Activated naive CD4-positive, alpha-beta T cell treated with anti-CD3 and anti-CD28 coated beads, Interleukin-2, amount 10 ng/mL, durations not matched to agents 7 days and 5 days (primary cell): ENCODE measurements at regions not wholly inside any gene's neighbourhood (a gene's known extent, or its start where the extent isn't known, plus 50 kb on each side); places are given as distances from the start of the nearest gene placed in this dataset.

ENCODE experiments used
- CTCF ChIA-PET: fragments of 350-600 bp; sonication (Branson Sonifier 250); formaldehyde crosslinking; loops from one replicate; lab custom pipeline; 2021; ENCODE audit warnings: antibody characterized with exemption; lab: Charles Lee
- DNase-seq: peaks from one replicate; pipeline ENCODE4 v3.0.0-alpha.2; 2020
- H3K27ac Mint-ChIP-seq: one replicate; pipeline ENCODE4 v1.8.0; 2021; ENCODE audit warnings: mild to moderate bottlenecking, moderate library complexity, mixed read lengths
- H3K27me3 Mint-ChIP-seq: one replicate; pipeline ENCODE4 v1.8.0; 2021; ENCODE audit warnings: mild to moderate bottlenecking, mixed read lengths
- H3K36me3 Mint-ChIP-seq: one replicate; pipeline ENCODE4 v1.8.0; 2021; ENCODE audit warnings: mixed read lengths
- H3K4me1 Mint-ChIP-seq: one replicate; pipeline ENCODE4 v1.8.0; 2021; ENCODE audit warnings: mixed read lengths
- H3K4me3 Mint-ChIP-seq: one replicate; pipeline ENCODE4 v1.8.0; 2021; ENCODE audit warnings: mild to moderate bottlenecking, moderate library complexity, mixed read lengths
- H3K9me3 Mint-ChIP-seq: one replicate; pipeline ENCODE4 v1.8.0; 2021; ENCODE audit warnings: mixed read lengths

DNA sequence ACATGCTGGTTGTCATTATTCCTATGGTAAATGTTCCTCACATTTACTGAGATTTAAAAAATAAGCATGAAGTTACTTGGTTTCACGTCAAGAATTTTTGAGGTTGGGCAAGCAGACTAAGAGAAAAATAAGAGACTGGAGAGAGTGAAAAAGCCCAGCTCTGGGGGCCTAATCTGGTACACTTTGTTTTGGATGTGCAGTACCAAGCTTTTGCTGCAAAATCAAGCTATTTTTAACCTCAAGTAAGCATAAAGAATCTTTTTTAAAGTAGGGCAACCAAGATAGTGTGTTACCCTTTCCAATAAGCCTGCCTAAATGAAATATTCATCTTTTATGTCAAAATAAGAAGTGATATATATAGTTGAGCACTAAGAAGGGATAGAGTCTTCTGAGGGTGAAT, 79.4 kb upstream of the ARHGAP20 start:
- Mint-ChIP-seq H3K4me3 (no peak overlapping the region), H3K9me3 (no peaks in the 10 kb centered on the region), H3K4me1 (no peaks in the 10 kb centered on the region), H3K36me3 (no peaks in the 10 kb centered on the region), H3K27ac (no peak overlapping the region), H3K27me3 (no peaks in the 10 kb centered on the region)
- CTCF ChIA-PET, result no interaction called here
- DNase-seq, result no peak

DNA sequence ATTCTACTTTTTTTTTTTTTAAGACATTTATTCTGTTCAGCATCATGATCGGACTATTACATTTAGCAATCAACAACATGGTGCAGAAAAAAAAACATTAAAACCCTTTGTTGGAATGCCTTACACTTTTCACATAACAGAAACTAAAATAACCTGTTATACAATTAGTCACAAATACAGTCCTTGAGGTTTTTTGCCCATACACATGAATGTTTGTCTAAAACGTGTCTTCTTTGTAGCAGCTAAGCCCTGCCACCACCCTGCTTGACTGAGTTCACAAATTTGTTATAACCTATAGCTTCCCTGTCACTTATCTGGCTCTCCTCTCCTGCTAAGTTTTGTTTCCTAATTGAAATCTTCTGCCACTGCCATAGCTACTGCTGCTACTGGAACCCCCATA, 75.4 kb upstream of the ARHGAP20 start:
- CTCF ChIA-PET, result no interaction called here
- no peak overlapping the region for H3K4me3 Mint-ChIP-seq
- H3K9me3 Mint-ChIP-seq, result peaks cover 4% of the 10 kb centered on the region

DNA sequence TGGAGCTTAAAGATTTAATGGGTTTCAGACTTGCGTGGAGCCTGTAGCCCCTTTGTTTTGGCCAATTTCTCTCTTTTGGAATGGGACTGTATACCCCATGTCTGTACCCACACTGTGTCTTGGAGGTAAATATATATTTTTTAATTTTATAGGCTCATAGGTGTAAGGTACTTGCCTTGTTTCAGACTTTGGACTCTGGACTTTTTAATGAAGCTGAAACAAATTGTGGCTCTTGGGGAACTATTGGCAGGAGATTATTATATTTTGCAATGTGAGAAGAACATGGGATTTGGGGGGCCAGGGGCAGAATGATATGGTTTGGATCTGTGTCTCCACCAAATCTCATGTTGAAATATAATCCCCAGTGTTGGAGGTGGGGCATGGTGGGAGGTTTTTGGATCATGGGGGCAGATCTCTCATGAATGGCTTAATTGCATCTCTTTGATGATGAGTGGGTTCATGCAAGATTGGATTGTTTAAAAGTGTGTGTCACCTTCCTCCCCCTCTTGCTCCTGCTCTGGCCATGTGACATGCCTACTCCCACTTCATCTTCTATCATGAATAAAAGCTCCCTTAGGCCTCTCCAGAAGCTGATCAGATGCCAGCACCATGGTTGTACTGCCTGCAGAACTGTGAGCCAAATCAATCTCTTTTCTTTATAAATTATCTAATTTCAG, 74.1 kb upstream of the ARHGAP20 start:
- Mint-ChIP-seq H3K27ac (no peak overlapping the region), H3K36me3 (no peaks in the 10 kb centered on the region), H3K9me3 (peaks cover 4% of the 10 kb centered on the region), H3K27me3 (no peaks in the 10 kb centered on the region), H3K4me3 (no peak overlapping the region), H3K4me1 (no peaks in the 10 kb centered on the region)
- CTCF ChIA-PET, result no interaction called here
- no peak for DNase-seq

More for the DNA sequence above, 75.4 kb upstream of the ARHGAP20 start:
- Mint-ChIP-seq H3K36me3 (no peaks in the 10 kb centered on the region), H3K27me3 (no peaks in the 10 kb centered on the region), H3K4me1 (no peaks in the 10 kb centered on the region), H3K27ac (no peak overlapping the region)
- DNase-seq, result no peak

DNA sequence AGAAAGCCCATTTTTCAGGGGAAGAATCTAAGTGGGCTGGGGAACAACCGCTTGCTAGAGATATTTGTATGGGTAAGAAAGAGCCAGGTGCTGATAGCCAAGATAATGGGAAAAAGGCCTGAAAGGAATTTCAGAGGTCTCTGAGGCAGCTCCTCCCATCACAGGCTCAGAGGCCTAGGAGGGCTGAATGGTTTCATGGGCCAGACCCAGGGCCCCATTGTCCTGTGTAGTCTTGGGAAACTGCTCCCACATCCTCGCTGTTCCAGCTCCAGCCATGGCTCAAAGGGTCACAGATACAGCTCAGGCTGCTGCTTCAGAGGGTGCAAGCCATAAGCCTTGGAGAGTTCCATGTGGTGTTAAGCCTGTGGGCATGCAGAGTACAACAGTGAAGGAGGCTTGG, 73.2 kb upstream of the ARHGAP20 start:
- Mint-ChIP-seq H3K36me3 (no peaks in the 10 kb centered on the region), H3K4me1 (no peaks in the 10 kb centered on the region), H3K27ac (no peak overlapping the region), H3K27me3 (no peaks in the 10 kb centered on the region), H3K4me3 (no peak overlapping the region), H3K9me3 (peaks cover 4% of the 10 kb centered on the region)
- CTCF ChIA-PET, result no interaction called here
- no peak for DNase-seq

DNA sequence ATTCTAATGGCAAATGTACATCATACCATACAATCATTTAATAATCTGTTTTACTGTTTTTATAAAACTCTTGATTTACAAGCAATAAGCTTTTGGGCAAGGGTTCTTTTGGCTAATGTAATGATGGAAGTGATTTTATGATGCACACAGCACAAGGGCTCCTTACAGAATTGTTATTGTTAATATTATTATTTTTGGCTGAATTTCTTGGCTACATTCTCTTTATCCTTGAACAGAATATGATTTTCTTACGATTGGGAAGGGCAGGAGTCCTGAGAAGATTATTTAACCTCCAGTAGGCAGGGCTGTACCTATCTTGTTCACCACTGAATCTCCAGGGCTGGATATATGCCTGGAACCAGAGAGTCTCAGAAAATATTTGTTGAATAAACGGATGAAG, 70.4 kb upstream of the ARHGAP20 start:
- Mint-ChIP-seq H3K4me3 (no peak overlapping the region), H3K9me3 (peaks cover 4% of the 10 kb centered on the region), H3K36me3 (no peaks in the 10 kb centered on the region), H3K27ac (no peak overlapping the region), H3K4me1 (no peaks in the 10 kb centered on the region), H3K27me3 (no peaks in the 10 kb centered on the region)
- no peak for DNase-seq
- CTCF ChIA-PET, result interaction anchor here (0.6 kb wide), 1 partner anchor 302 kb away, joined by 4 read pairs; no protein-coding TSS in a partner anchor

DNA sequence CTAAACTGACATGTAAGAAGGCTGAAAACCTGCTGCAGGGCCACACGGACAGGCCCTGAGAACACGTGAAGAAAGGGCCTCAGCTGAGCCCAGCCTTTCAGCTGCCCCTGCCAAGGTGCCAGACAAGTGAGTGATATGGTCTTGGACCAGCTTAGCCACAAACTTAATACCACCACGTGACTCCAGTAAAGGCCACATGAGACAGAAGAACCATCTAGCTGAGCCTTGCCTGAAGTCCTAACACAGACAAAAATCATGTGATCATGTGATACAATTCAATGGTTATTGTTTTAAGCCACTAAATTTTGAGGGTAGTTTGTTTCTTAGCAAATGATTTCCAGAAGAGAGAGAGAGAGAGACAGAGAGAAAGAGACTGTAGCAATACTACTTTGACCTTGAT, 66.9 kb upstream of the ARHGAP20 start:
- no peaks in the 10 kb centered on the region for H3K4me1 Mint-ChIP-seq
- DNase-seq, result no peak
- H3K27me3 Mint-ChIP-seq, result no peaks in the 10 kb centered on the region
- H3K4me3 Mint-ChIP-seq, result no peak overlapping the region
- H3K9me3 Mint-ChIP-seq, result no peaks in the 10 kb centered on the region
- H3K36me3 Mint-ChIP-seq, result no peaks in the 10 kb centered on the region
- H3K27ac Mint-ChIP-seq, result no peak overlapping the region
- CTCF ChIA-PET, result no interaction called here

DNA sequence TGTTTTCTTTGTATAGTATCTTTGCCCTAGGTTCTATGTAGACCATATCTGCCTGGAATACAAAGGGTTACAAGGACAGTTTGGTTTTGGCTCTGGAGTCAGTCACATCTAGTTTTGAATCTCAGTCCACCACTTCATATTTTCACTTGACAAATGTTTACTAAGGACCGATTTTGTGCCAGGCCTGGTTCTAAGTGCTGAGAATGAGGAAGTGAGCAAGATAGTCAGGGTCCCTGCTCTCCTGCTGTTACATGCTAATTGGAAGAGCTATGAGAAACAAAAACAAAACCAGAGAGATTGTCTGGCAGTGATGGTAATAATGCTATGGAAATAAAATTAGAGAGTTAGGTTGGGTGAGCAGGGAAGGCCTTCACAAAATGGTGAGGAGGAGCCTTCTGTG, 66.1 kb upstream of the ARHGAP20 start:
- H3K36me3 Mint-ChIP-seq, result no peaks in the 10 kb centered on the region

DNA sequence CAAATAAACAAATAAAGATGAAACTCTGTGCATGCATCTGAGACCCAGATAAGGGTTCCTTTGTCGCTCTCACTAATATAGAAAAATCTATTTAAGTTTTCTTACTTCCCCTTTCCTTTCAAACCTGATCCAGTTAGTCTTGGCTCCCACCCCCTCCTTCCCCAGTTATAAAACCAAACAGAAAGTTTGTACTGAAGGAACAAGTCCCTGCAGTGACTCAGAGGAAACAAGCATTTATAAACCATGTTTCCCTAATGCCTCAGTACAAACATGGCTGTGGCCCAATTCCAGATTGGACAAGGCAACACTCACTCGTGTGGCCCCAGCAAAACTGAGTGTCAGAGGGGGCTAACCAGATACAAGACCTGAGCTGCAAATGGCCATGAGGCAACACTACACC, 65.5 kb upstream of the ARHGAP20 start:
- Mint-ChIP-seq H3K36me3 (no peaks in the 10 kb centered on the region), H3K27me3 (no peaks in the 10 kb centered on the region), H3K9me3 (no peaks in the 10 kb centered on the region), H3K4me3 (no peak overlapping the region), H3K27ac (no peak overlapping the region), H3K4me1 (no peaks in the 10 kb centered on the region)
- CTCF ChIA-PET, result no interaction called here
- DNase-seq, result no peak

More for the DNA sequence above, 66.1 kb upstream of the ARHGAP20 start:
- CTCF ChIA-PET, result no interaction called here
- no peaks in the 10 kb centered on the region for H3K9me3 Mint-ChIP-seq
- no peaks in the 10 kb centered on the region for H3K4me1 Mint-ChIP-seq
- DNase-seq, result no peak
- H3K27ac Mint-ChIP-seq, result no peak overlapping the region
- H3K4me3 Mint-ChIP-seq, result no peak overlapping the region
- no peaks in the 10 kb centered on the region for H3K27me3 Mint-ChIP-seq

DNA sequence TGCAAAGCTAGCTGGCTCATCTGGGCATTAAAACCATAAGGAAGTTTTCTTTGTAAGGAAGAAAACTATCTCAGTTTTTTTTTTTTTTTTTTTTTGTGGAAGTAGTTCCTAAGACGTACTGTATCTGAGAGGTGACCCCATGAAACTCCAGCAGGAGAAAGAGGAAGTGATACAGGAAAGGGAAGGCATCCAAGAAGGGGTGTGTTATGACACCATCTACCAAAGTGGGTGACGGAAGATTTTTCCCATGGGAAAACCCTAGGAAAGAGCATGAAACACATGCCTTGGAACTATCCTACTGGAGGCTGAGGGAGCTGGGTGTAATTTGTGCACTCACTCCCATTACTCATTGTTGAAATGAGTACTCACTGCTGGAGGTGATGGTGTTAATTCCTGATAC, 63.8 kb upstream of the ARHGAP20 start:
- Mint-ChIP-seq H3K4me3 (no peak overlapping the region), H3K4me1 (no peaks in the 10 kb centered on the region), H3K27ac (no peak overlapping the region), H3K27me3 (no peaks in the 10 kb centered on the region), H3K36me3 (no peaks in the 10 kb centered on the region), H3K9me3 (no peaks in the 10 kb centered on the region)
- DNase-seq, result no peak
- CTCF ChIA-PET, result no interaction called here

DNA sequence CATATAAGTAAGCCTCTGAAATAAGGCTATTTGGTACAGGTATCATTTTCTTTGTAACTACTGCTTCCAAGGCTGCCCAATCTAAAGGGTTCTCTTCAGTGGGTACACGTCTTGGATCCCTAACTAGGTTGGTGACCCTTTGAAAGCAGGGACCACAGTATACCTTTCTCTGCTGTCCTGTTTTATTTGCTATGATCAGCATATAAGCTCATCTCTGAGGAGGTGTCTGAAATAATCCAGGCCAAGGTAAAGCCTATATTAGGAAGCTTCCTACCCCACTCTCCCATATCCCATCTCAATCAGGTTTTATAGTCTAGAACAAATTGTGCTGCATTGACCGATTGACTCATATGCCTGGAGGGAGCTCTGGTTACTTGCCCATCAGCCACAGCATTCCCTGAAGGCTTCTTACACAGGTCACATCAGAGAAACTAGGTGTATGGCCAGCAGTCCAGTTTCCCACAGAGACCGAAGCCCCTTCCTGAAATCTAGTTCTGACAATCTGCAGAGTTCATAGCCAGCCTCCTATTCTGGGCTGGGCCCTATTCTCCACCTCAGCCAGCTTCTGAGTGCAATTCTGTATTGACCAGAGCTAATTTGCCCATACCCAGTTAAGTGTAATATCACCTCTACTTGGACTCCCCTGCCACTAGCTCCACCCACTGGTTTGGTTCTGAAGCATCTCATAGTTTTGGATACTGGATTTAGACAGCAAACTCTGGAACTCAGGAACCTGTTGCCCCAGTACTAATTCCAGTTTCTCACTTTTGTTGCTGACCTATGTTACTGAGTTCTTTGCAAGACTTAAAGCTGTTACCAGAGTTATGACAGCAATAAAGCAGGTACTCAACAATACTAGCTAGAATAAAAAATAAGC, 62.1 kb upstream of the ARHGAP20 start:
- H3K4me3 Mint-ChIP-seq, result no peak overlapping the region
- H3K9me3 Mint-ChIP-seq, result no peaks in the 10 kb centered on the region
- H3K4me1 Mint-ChIP-seq, result peaks cover 3% of the 10 kb centered on the region
- DNase-seq, result no peak
- no peaks in the 10 kb centered on the region for H3K27me3 Mint-ChIP-seq
- no peaks in the 10 kb centered on the region for H3K36me3 Mint-ChIP-seq
- CTCF ChIA-PET, result no interaction called here
- H3K27ac Mint-ChIP-seq, result no peak overlapping the region

DNA sequence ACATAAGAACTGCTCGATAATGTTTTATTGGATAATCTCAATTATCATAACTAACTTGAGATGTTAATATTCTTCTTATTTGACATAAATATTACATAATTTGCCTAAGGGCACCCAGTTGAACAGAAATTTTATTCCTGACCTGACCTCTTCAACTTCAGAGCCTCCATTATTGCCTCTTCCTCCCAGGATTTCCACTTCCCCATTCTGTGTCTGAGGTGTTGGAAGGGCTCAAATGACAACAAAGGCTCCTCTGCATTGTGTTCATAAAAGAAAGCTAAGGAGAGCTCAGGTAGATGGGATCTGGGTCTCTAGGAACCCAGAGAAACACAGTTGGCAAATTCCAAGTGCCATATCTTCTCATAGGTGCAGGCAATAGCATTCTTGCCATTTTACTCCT, 61.2 kb upstream of the ARHGAP20 start:
- Mint-ChIP-seq H3K9me3 (no peaks in the 10 kb centered on the region), H3K4me3 (no peak overlapping the region), H3K36me3 (no peaks in the 10 kb centered on the region), H3K27ac (no peak overlapping the region), H3K4me1 (peaks cover 5% of the 10 kb centered on the region), H3K27me3 (no peaks in the 10 kb centered on the region)
- CTCF ChIA-PET, result no interaction called here
- DNase-seq, result no peak

DNA sequence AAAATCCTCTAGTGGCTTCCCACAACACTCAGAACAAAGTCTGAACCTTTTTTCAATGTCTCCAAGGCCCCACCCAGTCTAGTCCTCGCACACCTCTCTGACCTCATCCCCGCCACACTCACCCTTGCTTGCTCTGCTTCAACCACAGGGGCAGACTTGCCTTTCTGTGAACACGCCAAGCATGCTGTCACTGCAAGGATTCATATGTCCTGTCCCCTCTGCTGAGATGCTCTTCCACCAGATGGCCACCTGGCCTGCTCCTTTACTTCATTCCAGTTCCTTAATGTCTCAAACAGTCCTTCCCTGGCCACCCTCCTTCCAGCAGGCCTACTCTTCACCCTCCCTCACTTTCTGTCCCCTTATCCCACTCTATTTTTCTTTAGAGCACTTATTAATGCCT, 60.6 kb upstream of the ARHGAP20 start:
- Mint-ChIP-seq H3K9me3 (no peaks in the 10 kb centered on the region), H3K36me3 (no peaks in the 10 kb centered on the region), H3K27me3 (no peaks in the 10 kb centered on the region), H3K27ac (no peak overlapping the region), H3K4me1 (peaks cover 5% of the 10 kb centered on the region), H3K4me3 (no peak overlapping the region)
- no peak for DNase-seq
- CTCF ChIA-PET, result no interaction called here

DNA sequence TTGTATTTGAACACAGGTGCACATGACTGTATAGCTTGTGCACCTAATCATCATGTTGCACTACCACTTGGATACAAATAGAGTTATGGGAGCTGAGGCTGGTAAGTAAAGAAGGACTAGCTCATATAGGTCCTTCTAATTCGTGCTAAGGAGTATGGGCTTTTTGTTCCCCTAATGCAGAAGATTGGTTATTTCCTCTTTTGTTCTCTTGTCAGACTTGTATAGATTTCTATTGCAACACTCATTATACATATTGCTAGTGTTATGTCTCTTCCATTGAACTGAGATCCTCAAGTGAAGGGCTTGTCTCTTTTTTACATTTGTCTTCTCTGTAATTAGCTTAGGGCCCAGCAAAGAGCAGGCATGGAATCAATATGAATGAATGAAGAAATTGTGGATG, 54.1 kb upstream of the ARHGAP20 start:
- Mint-ChIP-seq H3K27me3 (no peaks in the 10 kb centered on the region), H3K36me3 (no peaks in the 10 kb centered on the region), H3K9me3 (no peaks in the 10 kb centered on the region), H3K4me1 (peaks cover 5% of the 10 kb centered on the region), H3K4me3 (no peak overlapping the region), H3K27ac (no peak overlapping the region)
- no peak for DNase-seq
- CTCF ChIA-PET, result no interaction called here

DNA sequence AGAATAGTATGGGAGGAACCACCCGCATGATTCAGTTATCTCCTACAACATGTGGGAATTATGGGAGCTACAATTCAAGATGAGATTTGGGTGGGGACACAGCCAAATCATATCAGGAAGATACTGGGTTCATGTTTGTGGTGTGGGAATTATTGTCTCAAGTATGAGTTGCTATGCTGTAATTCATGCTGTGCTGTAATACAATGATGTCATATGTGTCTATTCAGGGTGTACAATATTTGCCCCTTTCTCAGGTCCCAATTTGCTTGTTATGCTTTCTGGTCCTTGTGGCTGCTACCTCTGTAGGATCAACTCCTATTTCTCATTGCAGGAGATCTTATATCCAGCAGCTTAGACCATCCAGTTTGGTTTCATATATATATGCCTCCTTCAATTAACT, 52.2 kb upstream of the ARHGAP20 start:
- Mint-ChIP-seq H3K4me1 (peaks cover 3% of the 10 kb centered on the region), H3K4me3 (no peak overlapping the region), H3K9me3 (no peaks in the 10 kb centered on the region), H3K27me3 (no peaks in the 10 kb centered on the region), H3K27ac (no peak overlapping the region), H3K36me3 (no peaks in the 10 kb centered on the region)
- DNase-seq, result no peak
- CTCF ChIA-PET, result no interaction called here
